ENCODE measurements at regions not wholly inside any gene's neighbourhood (a gene's known extent, or its start where the extent isn't known, plus 50 kb on each side); places are given as distances from the start of the nearest gene placed in this dataset.
A peak's percentile ranks its signal among the peaks of the same experiment; 100 is the strongest.

DNA sequence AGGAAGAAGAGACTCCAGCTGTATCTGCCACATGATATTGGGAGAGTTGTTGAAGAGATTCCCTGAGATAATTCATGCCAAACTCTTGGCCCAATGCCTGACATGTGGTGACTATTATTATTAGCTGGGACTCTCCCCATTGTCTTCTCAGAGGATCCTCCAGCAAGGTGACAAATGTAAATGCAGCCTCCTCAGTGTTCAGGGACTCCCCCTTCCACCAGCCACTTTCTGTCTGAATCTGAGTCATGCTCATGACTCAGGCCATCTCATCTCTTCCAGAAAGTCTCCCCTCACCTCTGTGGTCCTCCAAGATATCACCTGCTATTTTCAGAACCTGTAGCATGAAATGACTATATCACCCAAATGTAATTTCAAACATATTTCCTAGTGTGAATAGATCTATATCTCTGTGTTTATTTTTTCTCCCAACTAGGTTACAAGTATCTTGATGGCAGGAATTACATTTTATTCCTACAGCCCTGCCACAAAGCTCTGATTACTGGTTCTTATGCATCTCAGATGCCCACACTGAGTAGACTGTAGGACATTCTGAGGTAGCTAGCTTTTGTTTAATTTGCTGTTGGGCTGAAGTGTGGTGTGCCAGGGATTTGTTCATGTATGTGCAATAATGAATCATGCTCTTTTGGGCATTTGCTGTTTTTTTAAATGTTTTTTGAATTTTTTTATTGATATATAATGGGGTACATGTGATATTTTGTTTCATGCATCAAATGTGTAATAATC lies 126.6 kb upstream of the IL12B start:
- H3K9me3 Mint-ChIP-seq (ENCODE audit: unreplicated experiment) = peaks cover 4% of the 10 kb centered on the region

DNA sequence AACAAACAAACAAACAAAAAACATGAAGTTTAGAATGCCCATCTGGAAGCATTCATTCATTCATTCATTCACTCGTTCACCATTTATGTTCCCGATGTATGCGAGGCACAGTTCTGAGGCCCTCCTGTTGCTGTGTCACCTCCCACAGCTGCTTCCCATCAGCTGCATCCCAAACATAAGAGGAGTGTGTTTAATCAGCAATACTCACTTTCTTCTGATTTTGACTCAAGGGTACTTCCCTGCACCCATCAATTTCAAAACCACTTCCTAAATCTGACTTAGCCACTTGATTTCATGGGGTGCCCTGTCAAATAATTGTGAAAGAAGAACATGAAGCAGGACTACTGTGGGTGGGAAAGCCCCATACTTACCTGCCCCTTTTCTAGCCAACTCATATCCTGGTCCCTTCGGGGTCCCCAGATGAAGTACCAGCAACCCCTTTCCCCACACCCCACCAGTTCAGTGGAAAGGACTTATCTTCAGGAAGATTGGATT lies 128.0 kb upstream of the IL12B start:
- TF ChIP-seq, protein P1, sequence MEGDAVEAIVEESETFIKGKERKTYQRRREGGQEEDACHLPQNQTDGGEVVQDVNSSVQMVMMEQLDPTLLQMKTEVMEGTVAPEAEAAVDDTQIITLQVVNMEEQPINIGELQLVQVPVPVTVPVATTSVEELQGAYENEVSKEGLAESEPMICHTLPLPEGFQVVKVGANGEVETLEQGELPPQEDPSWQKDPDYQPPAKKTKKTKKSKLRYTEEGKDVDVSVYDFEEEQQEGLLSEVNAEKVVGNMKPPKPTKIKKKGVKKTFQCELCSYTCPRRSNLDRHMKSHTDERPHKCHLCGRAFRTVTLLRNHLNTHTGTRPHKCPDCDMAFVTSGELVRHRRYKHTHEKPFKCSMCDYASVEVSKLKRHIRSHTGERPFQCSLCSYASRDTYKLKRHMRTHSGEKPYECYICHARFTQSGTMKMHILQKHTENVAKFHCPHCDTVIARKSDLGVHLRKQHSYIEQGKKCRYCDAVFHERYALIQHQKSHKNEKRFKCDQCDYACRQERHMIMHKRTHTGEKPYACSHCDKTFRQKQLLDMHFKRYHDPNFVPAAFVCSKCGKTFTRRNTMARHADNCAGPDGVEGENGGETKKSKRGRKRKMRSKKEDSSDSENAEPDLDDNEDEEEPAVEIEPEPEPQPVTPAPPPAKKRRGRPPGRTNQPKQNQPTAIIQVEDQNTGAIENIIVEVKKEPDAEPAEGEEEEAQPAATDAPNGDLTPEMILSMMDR (IDR thresholded peaks at IDR 0.05; ENCODE audit: insufficient read depth, low read depth, low read length) = no peak
- TF ChIP-seq EZH2 (IDR thresholded peaks at IDR 0.05; ENCODE audit: insufficient read depth, low read length) = no peak
- peaks cover 19% of the 10 kb centered on the region for H3K4me1 Mint-ChIP-seq (ENCODE audit: low read depth, unreplicated experiment)
- DNase-seq (ENCODE audit: low read depth) = no peak
- Histone ChIP-seq H2AFZ (ENCODE audit: low read depth, low read length) (no peak overlapping the region), H3K4me3 (ENCODE audit: insufficient read depth, low read depth, low read length) (no peak overlapping the region), H3K79me2 (ENCODE audit: insufficient read depth, low read length) (no peaks in the 10 kb centered on the region), H3K9ac (ENCODE audit: low read length) (no peak overlapping the region), H3K27ac (ENCODE audit: low read depth, low read length) (no peak overlapping the region), H3K9me3 (ENCODE audit: insufficient read depth, low read depth, low read length) (no peaks in the 10 kb centered on the region), H3K4me2 (ENCODE audit: low read length) (no peak overlapping the region), H4K20me1 (ENCODE audit: insufficient read depth, low read length) (no peaks in the 10 kb centered on the region), H3K4me1 (ENCODE audit: insufficient read depth, low read length) (peaks cover 14% of the 10 kb centered on the region), H3K36me3 (ENCODE audit: insufficient read depth, low read length) (no peaks in the 10 kb centered on the region), H3K27me3 (ENCODE audit: insufficient read depth, low read length) (no peaks in the 10 kb centered on the region)
- H3K9me3 Mint-ChIP-seq (ENCODE audit: unreplicated experiment) = peaks cover 4% of the 10 kb centered on the region
- H3K36me3 Mint-ChIP-seq (ENCODE audit: low read depth, unreplicated experiment) = no peaks in the 10 kb centered on the region
- H3K27ac Mint-ChIP-seq (ENCODE audit: unreplicated experiment) = no peak overlapping the region
- no peaks in the 10 kb centered on the region for H3K27me3 Mint-ChIP-seq (ENCODE audit: low read depth, unreplicated experiment)
- no peak overlapping the region for H3K4me3 Mint-ChIP-seq (ENCODE audit: unreplicated experiment)
- FAIRE-seq = no peak

More for the DNA sequence above, 126.6 kb upstream of the IL12B start:
- Histone ChIP-seq H3K4me1 (ENCODE audit: insufficient read depth, low read length) (peaks cover 14% of the 10 kb centered on the region), H3K4me3 (ENCODE audit: insufficient read depth, low read depth, low read length) (no peak overlapping the region), H3K4me2 (ENCODE audit: low read length) (peak overlapping the region; percentile 17), H4K20me1 (ENCODE audit: insufficient read depth, low read length) (no peaks in the 10 kb centered on the region), H3K9me3 (ENCODE audit: insufficient read depth, low read depth, low read length) (no peaks in the 10 kb centered on the region), H3K27ac (ENCODE audit: low read depth, low read length) (no peak overlapping the region), H2AFZ (ENCODE audit: low read depth, low read length) (no peak overlapping the region), H3K79me2 (ENCODE audit: insufficient read depth, low read length) (no peaks in the 10 kb centered on the region), H3K27me3 (ENCODE audit: insufficient read depth, low read length) (no peaks in the 10 kb centered on the region), H3K9ac (ENCODE audit: low read length) (no peak overlapping the region), H3K36me3 (ENCODE audit: insufficient read depth, low read length) (no peaks in the 10 kb centered on the region)
- H3K4me1 Mint-ChIP-seq (ENCODE audit: low read depth, unreplicated experiment) = peaks cover 19% of the 10 kb centered on the region
- H3K36me3 Mint-ChIP-seq (ENCODE audit: low read depth, unreplicated experiment) = no peaks in the 10 kb centered on the region
- no peak overlapping the region for H3K27ac Mint-ChIP-seq (ENCODE audit: unreplicated experiment)
- TF ChIP-seq, protein P1 (IDR thresholded peaks at IDR 0.05; ENCODE audit: insufficient read depth, low read depth, low read length) = no peak
- no peak for TF ChIP-seq EZH2 (IDR thresholded peaks at IDR 0.05; ENCODE audit: insufficient read depth, low read length)
- H3K27me3 Mint-ChIP-seq (ENCODE audit: low read depth, unreplicated experiment) = no peaks in the 10 kb centered on the region
- no peak overlapping the region for H3K4me3 Mint-ChIP-seq (ENCODE audit: unreplicated experiment)
- DNase-seq (ENCODE audit: low read depth) (peak; percentile 51), FAIRE-seq (no peak)

DNA sequence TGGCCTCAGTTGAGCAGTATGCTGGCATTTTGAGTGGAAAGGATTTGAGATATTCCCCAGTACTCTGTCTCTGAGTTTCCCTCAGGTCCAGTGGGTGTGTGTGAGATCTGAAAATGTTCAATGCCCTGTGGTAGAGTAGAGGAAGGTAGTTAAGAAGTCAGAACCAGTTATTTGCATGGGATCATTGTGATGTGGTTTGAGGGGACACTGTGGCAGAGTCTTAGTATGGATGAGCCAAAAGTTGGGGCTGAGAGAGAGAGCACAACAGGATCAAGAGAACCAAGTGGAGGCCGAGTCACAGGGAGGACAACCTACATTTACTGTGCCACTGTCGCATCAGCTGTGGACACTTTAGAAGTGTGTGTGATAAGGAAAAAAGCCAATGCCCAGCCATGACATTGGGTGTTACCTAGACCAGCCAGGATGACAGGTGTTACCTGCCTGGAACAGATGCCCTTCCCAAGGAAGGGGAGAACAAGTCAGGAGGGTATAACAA lies 128.9 kb upstream of the IL12B start:
- Histone ChIP-seq H4K20me1 (ENCODE audit: insufficient read depth, low read length) (no peaks in the 10 kb centered on the region), H3K4me2 (ENCODE audit: low read length) (peak overlapping the region; percentile 37), H2AFZ (ENCODE audit: low read depth, low read length) (no peak overlapping the region), H3K4me3 (ENCODE audit: insufficient read depth, low read depth, low read length) (no peak overlapping the region), H3K36me3 (ENCODE audit: insufficient read depth, low read length) (no peaks in the 10 kb centered on the region), H3K4me1 (ENCODE audit: insufficient read depth, low read length) (peaks cover 17% of the 10 kb centered on the region), H3K79me2 (ENCODE audit: insufficient read depth, low read length) (no peaks in the 10 kb centered on the region), H3K9me3 (ENCODE audit: insufficient read depth, low read depth, low read length) (no peaks in the 10 kb centered on the region), H3K27ac (ENCODE audit: low read depth, low read length) (no peak overlapping the region), H3K9ac (ENCODE audit: low read length) (no peak overlapping the region), H3K27me3 (ENCODE audit: insufficient read depth, low read length) (no peaks in the 10 kb centered on the region)
- Mint-ChIP-seq H3K36me3 (ENCODE audit: low read depth, unreplicated experiment) (no peaks in the 10 kb centered on the region), H3K4me3 (ENCODE audit: unreplicated experiment) (no peak overlapping the region), H3K9me3 (ENCODE audit: unreplicated experiment) (peaks cover 4% of the 10 kb centered on the region), H3K27ac (ENCODE audit: unreplicated experiment) (no peak overlapping the region), H3K4me1 (ENCODE audit: low read depth, unreplicated experiment) (peaks cover 22% of the 10 kb centered on the region), H3K27me3 (ENCODE audit: low read depth, unreplicated experiment) (no peaks in the 10 kb centered on the region)
- no peak for FAIRE-seq
- no peak for DNase-seq (ENCODE audit: low read depth)
- TF ChIP-seq, protein P1 (IDR thresholded peaks at IDR 0.05; ENCODE audit: insufficient read depth, low read depth, low read length) = no peak
- no peak for TF ChIP-seq EZH2 (IDR thresholded peaks at IDR 0.05; ENCODE audit: insufficient read depth, low read length)
